Sigmoid colon (tissue), 6 donors: ENCODE measurements at regions not wholly inside any gene's neighbourhood (a gene's known extent, or its start where the extent isn't known, plus 50 kb on each side); places are given as distances from the start of the nearest gene placed in this dataset.

ENCODE experiments used
- DNase-seq: peaks from one replicate; pipeline ENCODE4 v3.0.0-alpha.2; 2019
- H3K27ac ChIP-seq, 4 donors: fragments of 200-600 bp; sonication (generic); one replicate each; pipeline ENCODE4 v1.5.1; 2016 to 2019; ENCODE audit warnings: mild to moderate bottlenecking in 1 of 4
- H3K27me3 ChIP-seq, 3 donors: fragments of 200-600 bp; sonication (generic); one replicate each; pipeline ENCODE4 v1.5.1; 2019; ENCODE audit warnings: mild to moderate bottlenecking in 1 of 3
- H3K36me3 ChIP-seq, 4 donors: fragments of 200-600 bp; sonication (generic); one replicate each; pipeline ENCODE4 v1.5.1; 2016 to 2019
- H3K4me1 ChIP-seq, 4 donors: fragments of 200-600 bp; sonication (generic); one replicate each; pipeline ENCODE4 v1.5.1; 2017 to 2019
- H3K4me3 ChIP-seq, 4 donors: fragments of 200-600 bp; sonication (generic); one replicate each; pipeline ENCODE4 v1.5.1; 2017 to 2019; ENCODE audit warnings: mild to moderate bottlenecking in 2 of 4, moderate library complexity in 1 of 4
- H3K9me3 ChIP-seq, 4 donors: fragments of 200-600 bp in 3 of 4; sonication (generic) in 3 of 4; one replicate each; pipeline versions ENCODE4 v1.5.1 to v1.6.1; 2013 to 2019
- CTCF ChIP-seq, 4 experiments: fragments of 450-650 bp in 3 of 4; fragments of 200-600 bp in 1 of 4; IDR thresholded peaks; one replicate each; pipeline ENCODE4 v1.5.1; 2016 to 2019; ENCODE audit warnings: antibody characterized with exemption in 4 of 4, mild to moderate bottlenecking in 3 of 4, moderate library complexity in 2 of 4
- EP300 ChIP-seq, 4 donors: sonication (generic); formaldehyde crosslinking; IDR thresholded peaks; one replicate each; pipeline ENCODE4 v1.6.1; 2017; ENCODE audit warnings: antibody characterized with exemption in 4 of 4
- POLR2A ChIP-seq, 2 donors: fragments of 450-650 bp; IDR thresholded peaks; one replicate each; pipeline ENCODE4 v1.6.1; 2016; ENCODE audit warnings: antibody characterized with exemption in 2 of 2, mild to moderate bottlenecking in 2 of 2, moderate library complexity in 2 of 2
- POLR2AphosphoS5 ChIP-seq, 4 donors: sonication (generic); formaldehyde crosslinking; IDR thresholded peaks; one replicate each; pipeline ENCODE4 v1.6.1; 2017; ENCODE audit warnings: antibody characterized with exemption in 4 of 4
- WGBS, 2 donors: extraction: QIAGEN DNeasy Blood & Tissue Kit; methylation state at CpG; one replicate each; pipeline ENCODE4 v1.1.7; 2013; 5-methylcytosine and 5-hydroxymethylcytosine counted together
- intact Hi-C: fragments of 100-400 bp; cut with DNase I; formaldehyde crosslinking; loops from one replicate; pipeline ENCODE4 v1.15.1; 2023
- donor health status: healthy with polysubstance abuse.
- donor health status: healthy.

GRCh38 chr6:48826901-48827701, 636.0 kb downstream of the MMUT start:
- intact Hi-C loops: no loop called here
- H3K4me1 ChIP-seq: no peaks in the 10 kb centered on the region
- no peak overlapping the region for H3K4me3 ChIP-seq
- no peaks in the 10 kb centered on the region for H3K36me3 ChIP-seq
- H3K27me3 ChIP-seq: no peaks in the 10 kb centered on the region
- TF ChIP-seq CTCF (IDR thresholded peaks at IDR 0.05) (no peak), POLR2AphosphoS5 (IDR thresholded peaks at IDR 0.05) (no peak), POLR2A (IDR thresholded peaks at IDR 0.05) (no peak), EP300 (IDR thresholded peaks at IDR 0.05) (no peak)
- no peak overlapping the region for H3K27ac ChIP-seq
- no peaks in the 10 kb centered on the region for H3K9me3 ChIP-seq
- no peak for DNase-seq
- 26 to 67% methylated on average over 6 of the region's 6 CpGs for WGBS, 2 donors

- no peak overlapping the region for H3K4me3 ChIP-seq
- 63 to 69% methylated on average over 2 of the region's 2 CpGs for WGBS, 2 donors
Observed at GRCh38 chr6:48826152-48826515, 636.9 kb downstream of the MMUT start.

GRCh38 chr6:48825501-48826151, 637.4 kb downstream of the MMUT start:
- Histone ChIP-seq H3K27me3 (no peaks in the 10 kb centered on the region), H3K36me3 (no peaks in the 10 kb centered on the region), H3K9me3 (no peaks in the 10 kb centered on the region), H3K4me3 (no peak overlapping the region), H3K4me1 (no peaks in the 10 kb centered on the region), H3K27ac (no peak overlapping the region)
- intact Hi-C loops: no loop called here
- 60 to 71% methylated on average over 3 of the region's 3 CpGs for WGBS, 2 donors
- TF ChIP-seq POLR2AphosphoS5 (IDR thresholded peaks at IDR 0.05): no peak
- TF ChIP-seq EP300 (IDR thresholded peaks at IDR 0.05): no peak
- no peak for TF ChIP-seq CTCF (IDR thresholded peaks at IDR 0.05)
- TF ChIP-seq POLR2A (IDR thresholded peaks at IDR 0.05): no peak
- no peak for DNase-seq

More at GRCh38 chr6:48826152-48826515, 636.9 kb downstream of the MMUT start:
- no peaks in the 10 kb centered on the region for H3K27me3 ChIP-seq
- no peaks in the 10 kb centered on the region for H3K9me3 ChIP-seq
- intact Hi-C loops: no loop called here
- no peak overlapping the region for H3K27ac ChIP-seq
- no peak for DNase-seq
- no peak for TF ChIP-seq CTCF (IDR thresholded peaks at IDR 0.05)
- TF ChIP-seq EP300 (IDR thresholded peaks at IDR 0.05): no peak
- no peak for TF ChIP-seq POLR2A (IDR thresholded peaks at IDR 0.05)
- TF ChIP-seq POLR2AphosphoS5 (IDR thresholded peaks at IDR 0.05): no peak
- no peaks in the 10 kb centered on the region for H3K36me3 ChIP-seq
- H3K4me1 ChIP-seq: no peaks in the 10 kb centered on the region

GRCh38 chr6:48818052-48818412, 645.0 kb downstream of the MMUT start:
- H3K4me1 ChIP-seq: no peaks in the 10 kb centered on the region
- TF ChIP-seq EP300 (IDR thresholded peaks at IDR 0.05): no peak
- no peak for TF ChIP-seq POLR2A (IDR thresholded peaks at IDR 0.05)
- no peak for TF ChIP-seq POLR2AphosphoS5 (IDR thresholded peaks at IDR 0.05)
- no peak for TF ChIP-seq CTCF (IDR thresholded peaks at IDR 0.05)
- H3K27ac ChIP-seq: no peak overlapping the region
- H3K9me3 ChIP-seq: no peaks in the 10 kb centered on the region
- intact Hi-C loops: no loop called here
- H3K36me3 ChIP-seq: no peaks in the 10 kb centered on the region
- H3K27me3 ChIP-seq: no peaks in the 10 kb centered on the region
- DNase-seq: no peak
- no peak overlapping the region for H3K4me3 ChIP-seq
